BJ (cell line): ENCODE measurements at regions not wholly inside any gene's neighbourhood (a gene's known extent, or its start where the extent isn't known, plus 50 kb on each side); places are given as distances from the start of the nearest gene placed in this dataset.
"Not testable (repeated sequence)": the region's sequence is repeated elsewhere in the genome, so short reads cannot be mapped to it uniquely, and the experiment has no call there.

ENCODE experiments used
- CTCF ChIA-PET: fragments of 350-600 bp; formaldehyde crosslinking; extraction: SDS; loops from one replicate; lab custom pipeline; 2021; ENCODE audit warnings: antibody characterized with exemption, inconsistent platforms; lab: Yijun Ruan, JAX
- POLR2A ChIA-PET: fragments of 300-600 bp; sonication (Branson Sonifier 250); formaldehyde crosslinking; extraction: SDS; loops from one replicate; lab custom pipeline; 2021; ENCODE audit warnings: antibody characterized with exemption; lab: Charles Lee
- DNase-seq: peaks from one replicate; pipeline ENCODE4 v3.0.0-alpha.2; 2011; ENCODE audit warnings: low read depth
- H3K27me3 ChIP-seq: 2 replicates; pipeline ENCODE4 v1.6.0; 2011; ENCODE audit warnings: low read length; ENCODE audit not compliant: control insufficient read depth, insufficient read depth
- H3K36me3 ChIP-seq: 2 replicates; pipeline ENCODE4 v1.5.1; 2011; ENCODE audit warnings: low read length; ENCODE audit not compliant: control insufficient read depth, insufficient read depth
- H3K4me3 ChIP-seq: 2 replicates; pipeline ENCODE4 v1.5.1; 2011; ENCODE audit warnings: low read depth, mild to moderate bottlenecking, control low read depth, low read length
- TF ChIP-seq, protein P1 (sequence below): IDR thresholded peaks from 2 replicates; pipeline ENCODE4 v1.5.1; 2011; ENCODE audit warnings: low read depth, mild to moderate bottlenecking, control low read depth, inconsistent platforms, low read length, moderate library complexity; ENCODE audit not compliant: insufficient read depth

GRCh38 chr5:77900691-77901090 lies 124.6 kb upstream of the TBCA start:
- DNase-seq, result no peak
- POLR2A ChIA-PET, result no interaction called here
- peaks cover 2% of the 10 kb centered on the region; the same call in 1 of the 2 replicates for H3K27me3 ChIP-seq
- no peak overlapping the region for H3K4me3 ChIP-seq
- TF ChIP-seq, protein P1, sequence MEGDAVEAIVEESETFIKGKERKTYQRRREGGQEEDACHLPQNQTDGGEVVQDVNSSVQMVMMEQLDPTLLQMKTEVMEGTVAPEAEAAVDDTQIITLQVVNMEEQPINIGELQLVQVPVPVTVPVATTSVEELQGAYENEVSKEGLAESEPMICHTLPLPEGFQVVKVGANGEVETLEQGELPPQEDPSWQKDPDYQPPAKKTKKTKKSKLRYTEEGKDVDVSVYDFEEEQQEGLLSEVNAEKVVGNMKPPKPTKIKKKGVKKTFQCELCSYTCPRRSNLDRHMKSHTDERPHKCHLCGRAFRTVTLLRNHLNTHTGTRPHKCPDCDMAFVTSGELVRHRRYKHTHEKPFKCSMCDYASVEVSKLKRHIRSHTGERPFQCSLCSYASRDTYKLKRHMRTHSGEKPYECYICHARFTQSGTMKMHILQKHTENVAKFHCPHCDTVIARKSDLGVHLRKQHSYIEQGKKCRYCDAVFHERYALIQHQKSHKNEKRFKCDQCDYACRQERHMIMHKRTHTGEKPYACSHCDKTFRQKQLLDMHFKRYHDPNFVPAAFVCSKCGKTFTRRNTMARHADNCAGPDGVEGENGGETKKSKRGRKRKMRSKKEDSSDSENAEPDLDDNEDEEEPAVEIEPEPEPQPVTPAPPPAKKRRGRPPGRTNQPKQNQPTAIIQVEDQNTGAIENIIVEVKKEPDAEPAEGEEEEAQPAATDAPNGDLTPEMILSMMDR, result no peak
- no peaks in the 10 kb centered on the region for H3K36me3 ChIP-seq
- CTCF ChIA-PET, result no interaction called here

DNA sequence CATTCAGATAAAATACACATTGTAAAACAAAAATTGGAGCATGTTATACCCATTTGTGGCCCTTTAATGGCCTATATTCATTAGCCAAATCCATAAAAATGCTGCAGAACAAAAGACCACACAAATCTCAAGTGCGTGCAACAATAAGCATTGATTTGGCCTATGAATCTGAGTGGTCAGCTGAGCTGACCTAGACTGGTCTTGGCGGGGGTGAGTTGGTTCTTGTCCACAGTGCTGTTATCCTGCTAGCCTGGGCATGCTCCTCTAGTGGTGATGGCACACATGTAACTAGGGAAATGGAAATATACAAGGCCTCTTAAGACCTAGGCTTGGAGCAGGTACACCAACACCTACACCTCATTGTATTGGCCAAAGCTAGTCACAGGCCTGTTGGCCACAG lies 122.2 kb upstream of the TBCA start:
- DNase-seq, result no peak
- Histone ChIP-seq H3K27me3 (no peaks in the 10 kb centered on the region), H3K36me3 (no peaks in the 10 kb centered on the region), H3K4me3 (no peak overlapping the region)
- TF ChIP-seq, protein P1, result no peak
- ChIA-PET CTCF (no interaction called here), POLR2A (no interaction called here)

DNA sequence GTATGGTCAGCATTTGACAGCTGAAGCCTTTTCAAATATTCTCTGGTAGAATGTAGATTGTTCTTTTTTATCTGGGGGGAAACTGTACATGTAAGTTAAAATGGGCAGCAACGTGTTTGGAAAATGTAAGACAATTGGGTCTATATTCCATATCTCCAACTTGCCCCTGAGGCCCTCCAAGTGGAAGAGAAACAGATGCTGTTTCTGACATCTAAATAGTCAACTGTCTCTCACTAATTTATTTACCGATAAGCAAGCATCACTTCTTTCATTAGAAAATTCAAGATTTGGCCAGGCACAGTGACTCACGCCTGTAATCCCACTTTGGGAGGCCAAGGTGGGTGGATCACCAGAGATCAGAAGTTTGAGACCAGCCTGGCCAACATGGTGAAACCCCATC lies 120.2 kb upstream of the TBCA start:
- no peaks in the 10 kb centered on the region for H3K36me3 ChIP-seq
- CTCF ChIA-PET, result interaction anchor here (1.1 to 1.5 kb wide), 2 partner anchors 23 to 26 kb away, joined by 3 read pairs; no protein-coding TSS in a partner anchor
- TF ChIP-seq, protein P1, result no peak
- POLR2A ChIA-PET, result no interaction called here
- no peak for DNase-seq
- H3K27me3 ChIP-seq, result no peaks in the 10 kb centered on the region
- H3K4me3 ChIP-seq, result no peak overlapping the region

DNA sequence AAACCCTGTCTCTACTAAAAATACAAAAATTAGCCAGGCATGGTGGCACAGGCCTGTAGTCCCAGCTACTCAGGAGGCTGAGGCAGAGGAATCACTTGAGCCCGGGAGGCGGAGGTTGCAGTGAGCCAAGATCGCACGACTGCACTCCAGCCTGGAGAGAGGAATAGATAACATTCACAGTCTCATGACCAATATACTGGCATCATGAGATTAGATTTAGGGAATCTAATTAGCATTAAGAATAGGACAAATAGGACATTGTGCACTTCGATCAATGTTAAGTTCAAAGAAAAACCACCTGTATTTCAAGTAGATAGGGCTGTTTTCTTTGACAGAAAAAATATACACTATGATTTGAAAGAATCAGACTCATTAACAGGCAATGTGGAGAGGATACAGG lies 118.0 kb upstream of the TBCA start:
- H3K36me3 ChIP-seq, CTCF ChIA-PET, POLR2A ChIA-PET, DNase-seq, H3K4me3 ChIP-seq, H3K27me3 ChIP-seq: not testable (repeated sequence)

DNA sequence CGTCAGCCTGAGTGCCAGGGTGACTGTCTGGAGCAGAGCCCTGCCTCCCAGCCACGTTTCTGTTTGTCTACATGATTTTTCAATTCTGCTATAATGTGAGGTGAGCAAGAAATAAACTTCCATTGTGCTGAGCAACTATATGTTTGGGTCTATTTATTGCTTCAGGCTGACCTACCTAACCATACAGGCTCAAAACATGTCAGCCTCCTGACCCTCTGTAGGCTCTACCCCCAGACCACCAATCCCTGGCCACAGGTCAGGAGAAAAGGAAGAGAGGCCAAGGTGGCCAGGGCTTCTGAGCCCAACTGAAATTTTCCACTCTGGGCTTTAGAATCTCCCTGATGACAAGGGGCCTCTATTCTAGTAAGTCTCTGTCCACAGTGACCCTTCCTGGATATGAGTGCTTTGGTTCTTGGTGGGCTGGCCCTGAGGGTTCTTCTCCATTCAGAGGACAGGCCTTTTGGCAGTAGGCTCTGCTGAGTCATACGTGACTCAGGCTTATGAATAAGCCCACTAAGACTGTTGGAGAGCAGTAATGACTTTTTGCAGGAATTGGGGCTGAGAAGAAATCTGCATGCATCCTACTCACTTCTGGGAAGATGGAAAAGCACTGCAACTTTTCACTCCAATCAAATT lies 117.2 kb upstream of the TBCA start:
- TF ChIP-seq, protein P1, result no peak
- peak; percentile 80 for DNase-seq
- no peaks in the 10 kb centered on the region for H3K36me3 ChIP-seq
- no peaks in the 10 kb centered on the region for H3K27me3 ChIP-seq
- no peak overlapping the region for H3K4me3 ChIP-seq
- ChIA-PET POLR2A (no interaction called here), CTCF (no interaction called here)
